DND-41 (cell line): ENCODE measurements at regions not wholly inside any gene's neighbourhood (a gene's known extent, or its start where the extent isn't known, plus 50 kb on each side); places are given as distances from the start of the nearest gene placed in this dataset.

Source experiments
- EZH2 ChIP-seq: IDR thresholded peaks from 3 replicates; pipeline ENCODE4 v1.6.1; 2012; ENCODE audit warnings: borderline replicate concordance, low read depth, mild to moderate bottlenecking, moderate library complexity, low read length, inconsistent platforms; ENCODE audit not compliant: severe bottlenecking
- TF ChIP-seq, protein P1 (sequence below): IDR thresholded peaks from 2 replicates; pipeline ENCODE4 v1.5.1; 2012; ENCODE audit warnings: borderline replicate concordance, low read length, moderate library complexity, mild to moderate bottlenecking; ENCODE audit not compliant: poor library complexity, severe bottlenecking; ENCODE audit errors: extremely low read depth

DNA sequence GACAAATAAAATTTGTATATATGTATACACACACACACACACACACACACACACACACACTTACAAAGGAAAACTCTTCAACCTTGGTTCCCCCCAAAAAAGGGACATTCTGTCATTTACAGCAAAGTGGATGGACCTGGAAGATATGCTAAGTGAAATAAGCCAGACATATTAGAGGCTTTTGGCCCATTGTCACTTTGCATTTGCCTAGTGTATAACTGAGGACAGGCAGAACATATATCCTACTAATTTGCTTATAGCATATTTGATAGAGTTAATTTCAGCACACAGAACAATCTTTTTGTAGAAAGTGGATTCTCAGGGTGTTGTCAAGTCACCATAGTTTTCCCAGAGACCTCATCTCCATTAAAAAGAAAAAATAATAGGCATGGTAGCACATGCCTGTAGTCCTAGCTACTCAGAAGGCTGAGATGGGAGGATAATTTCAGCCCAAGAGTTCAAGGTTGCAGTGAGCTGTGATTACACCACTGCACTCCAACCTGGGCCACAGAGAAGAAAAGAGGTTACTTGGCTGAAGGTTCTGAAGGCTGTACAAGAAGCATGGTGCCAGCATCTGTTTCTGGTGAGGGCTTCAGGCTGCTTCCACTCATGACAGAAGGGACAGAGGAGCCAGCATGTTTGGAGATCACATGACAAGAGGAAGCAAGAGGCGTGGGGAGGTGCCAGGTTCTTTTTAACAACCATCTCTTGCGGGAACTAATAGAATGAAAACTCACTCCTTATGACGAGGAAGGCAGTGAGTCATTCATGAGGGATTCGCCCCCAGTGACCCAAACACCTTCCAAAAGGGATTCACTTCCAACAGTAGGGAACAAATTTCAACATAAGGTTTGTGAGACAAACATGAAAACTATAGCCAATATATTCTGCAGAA is 135.6 kb downstream of the TMEM168 start:
- TF ChIP-seq EZH2 = no peak
- TF ChIP-seq, protein P1, sequence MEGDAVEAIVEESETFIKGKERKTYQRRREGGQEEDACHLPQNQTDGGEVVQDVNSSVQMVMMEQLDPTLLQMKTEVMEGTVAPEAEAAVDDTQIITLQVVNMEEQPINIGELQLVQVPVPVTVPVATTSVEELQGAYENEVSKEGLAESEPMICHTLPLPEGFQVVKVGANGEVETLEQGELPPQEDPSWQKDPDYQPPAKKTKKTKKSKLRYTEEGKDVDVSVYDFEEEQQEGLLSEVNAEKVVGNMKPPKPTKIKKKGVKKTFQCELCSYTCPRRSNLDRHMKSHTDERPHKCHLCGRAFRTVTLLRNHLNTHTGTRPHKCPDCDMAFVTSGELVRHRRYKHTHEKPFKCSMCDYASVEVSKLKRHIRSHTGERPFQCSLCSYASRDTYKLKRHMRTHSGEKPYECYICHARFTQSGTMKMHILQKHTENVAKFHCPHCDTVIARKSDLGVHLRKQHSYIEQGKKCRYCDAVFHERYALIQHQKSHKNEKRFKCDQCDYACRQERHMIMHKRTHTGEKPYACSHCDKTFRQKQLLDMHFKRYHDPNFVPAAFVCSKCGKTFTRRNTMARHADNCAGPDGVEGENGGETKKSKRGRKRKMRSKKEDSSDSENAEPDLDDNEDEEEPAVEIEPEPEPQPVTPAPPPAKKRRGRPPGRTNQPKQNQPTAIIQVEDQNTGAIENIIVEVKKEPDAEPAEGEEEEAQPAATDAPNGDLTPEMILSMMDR = no peak
